OCI-LY7 (cell line): ENCODE measurements at regions not wholly inside any gene's neighbourhood (a gene's known extent, or its start where the extent isn't known, plus 50 kb on each side); places are given as distances from the start of the nearest gene placed in this dataset.

ENCODE experiments used
- BruUV-seq: library from RNA; stranded (reverse); fragments of 400-500 nt; replicated peaks from 2 replicates; lab custom pipeline; 2021; lab: Mats Ljungman, UMichigan
- CTCF ChIA-PET: fragments of 300-600 bp; sonication (Branson Sonifier 250); formaldehyde crosslinking; loops from one replicate; lab custom pipeline; 2022; ENCODE audit warnings: antibody characterized with exemption; ENCODE audit not compliant: unreplicated experiment; lab: Charles Lee
- POLR2A ChIA-PET: fragments of 300-600 bp; sonication (Branson Sonifier 250); formaldehyde crosslinking; loops from one replicate; lab custom pipeline; 2022; ENCODE audit warnings: antibody characterized with exemption; lab: Charles Lee
- DNase-seq: peaks from one replicate; pipeline ENCODE4 v3.0.0-alpha.2; 2015; ENCODE audit warnings: low spot score
- H2AFZ ChIP-seq: fragments of 200-600 bp; sonication (generic), shearing (Covaris generic); 2 replicates; pipeline ENCODE4 v1.6.1; 2014; ENCODE audit warnings: mild to moderate bottlenecking, antibody characterized with exemption, low read length, moderate library complexity
- H3K27ac ChIP-seq: fragments of 200-600 bp; sonication (generic); 2 replicates; pipeline ENCODE4 v1.5.1; 2014; ENCODE audit warnings: mixed run types, low read depth, mild to moderate bottlenecking, moderate library complexity, low read length, inconsistent platforms; ENCODE audit not compliant: poor library complexity, severe bottlenecking
- H3K36me3 ChIP-seq: fragments of 200-600 bp; sonication (generic); 2 replicates; pipeline ENCODE4 v1.6.1; 2014; ENCODE audit warnings: mild to moderate bottlenecking, antibody characterized with exemption, low read length, moderate library complexity, mixed read lengths; ENCODE audit not compliant: insufficient read depth
- H3K4me1 ChIP-seq: fragments of 200-600 bp; sonication (generic); 2 replicates; pipeline ENCODE4 v1.5.1; 2014; ENCODE audit warnings: mild to moderate bottlenecking, low read length; ENCODE audit not compliant: insufficient read depth, poor library complexity, severe bottlenecking
- H3K4me2 ChIP-seq: fragments of 200-600 bp; sonication (generic); 2 replicates; pipeline ENCODE4 v1.6.1; 2014; ENCODE audit warnings: mild to moderate bottlenecking, low read length
- H3K4me3 ChIP-seq: fragments of 200-600 bp; sonication (generic); 2 replicates; pipeline ENCODE4 v1.5.1; 2014; ENCODE audit warnings: mild to moderate bottlenecking, low read depth, low read length; ENCODE audit not compliant: poor library complexity, severe bottlenecking
- H3K79me2 ChIP-seq: fragments of 200-600 bp; sonication (generic); 2 replicates; pipeline ENCODE4 v1.6.1; 2016; ENCODE audit warnings: low read depth, mild to moderate bottlenecking, low read length, moderate library complexity, mixed read lengths; ENCODE audit not compliant: insufficient read depth
- H3K9me2 ChIP-seq: fragments of 200-600 bp; sonication (generic); 2 replicates; pipeline ENCODE4 v1.6.1; 2016; ENCODE audit warnings: mild to moderate bottlenecking, low read length, mixed read lengths; ENCODE audit not compliant: insufficient read depth
- H3K9me3 ChIP-seq: fragments of 200-600 bp; sonication (generic); 2 replicates; pipeline ENCODE4 v1.6.1; 2014; ENCODE audit warnings: mild to moderate bottlenecking, mixed run types, low read length, mixed read lengths
- H4K20me1 ChIP-seq: fragments of 200-600 bp; sonication (generic); 2 replicates; pipeline ENCODE4 v1.6.1; 2014; ENCODE audit warnings: mild to moderate bottlenecking, antibody characterized with exemption, low read length, moderate library complexity, mixed read lengths; ENCODE audit not compliant: insufficient read depth
- CTCF ChIP-seq: fragments of 200-600 bp; sonication (generic); conservative IDR thresholded peaks from 2 replicates; pipeline ENCODE4 v1.5.1; 2014; ENCODE audit warnings: mild to moderate bottlenecking, antibody characterized with exemption, low read length, moderate library complexity, mixed read lengths
- EZH2phosphoT487 ChIP-seq: fragments of 200-600 bp; sonication (generic); IDR thresholded peaks from 2 replicates; pipeline ENCODE4 v1.6.1; 2018; ENCODE audit warnings: low read depth, borderline replicate concordance, mild to moderate bottlenecking, mixed run types, antibody characterized with exemption, low read length, moderate library complexity, mixed read lengths
- intact Hi-C: fragments of 100-400 bp; cut with micrococcal nuclease; formaldehyde crosslinking; loops from one replicate; pipeline ENCODE4 v1.10.0; 2022; ENCODE audit not compliant: unreplicated experiment

- intact Hi-C loops: no loop called here
- no peak overlapping the region for H2AFZ ChIP-seq
- no peaks in the 10 kb centered on the region for H3K4me1 ChIP-seq
- TF ChIP-seq CTCF (no peak), EZH2phosphoT487 (no peak)
- no peak overlapping the region for H3K4me3 ChIP-seq
- CTCF ChIA-PET: no interaction called here
- no peaks in the 10 kb centered on the region for H3K9me2 ChIP-seq
- no peaks in the 10 kb centered on the region for H3K36me3 ChIP-seq
- H3K4me2 ChIP-seq: no peak overlapping the region
- H4K20me1 ChIP-seq: no peaks in the 10 kb centered on the region
- no peak overlapping the region for H3K27ac ChIP-seq
- BruUV-seq: no TSS peak
- POLR2A ChIA-PET: no interaction called here
- H3K9me3 ChIP-seq: no peaks in the 10 kb centered on the region
- no peak for DNase-seq
- H3K79me2 ChIP-seq: no peaks in the 10 kb centered on the region
Observed at GRCh38 chr18:67308819-67309218, 207.7 kb downstream of the DSEL start.

DNA sequence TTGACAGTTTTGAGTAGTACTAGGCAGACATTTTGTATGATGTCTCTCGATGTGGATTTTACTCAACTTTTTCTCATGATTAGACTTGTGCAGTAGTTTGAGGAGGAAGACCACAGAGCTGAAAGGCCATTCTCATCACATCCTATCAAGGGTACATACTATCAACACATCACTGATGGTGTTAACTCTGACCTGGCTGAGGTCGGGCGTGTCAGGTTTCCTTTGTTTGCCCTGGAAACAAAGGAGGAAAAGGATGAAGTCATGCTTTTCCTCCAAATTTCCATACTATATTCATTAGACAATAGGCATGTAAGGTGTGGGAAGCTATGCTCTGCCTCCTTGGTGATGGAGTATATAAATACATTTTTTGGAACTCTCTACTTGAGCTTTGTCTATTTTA is 211.1 kb downstream of the DSEL start:
- intact Hi-C loops: no loop called here
- Histone ChIP-seq H3K4me3 (no peak overlapping the region), H3K27ac (no peak overlapping the region), H3K4me1 (no peaks in the 10 kb centered on the region), H3K9me2 (no peaks in the 10 kb centered on the region), H2AFZ (no peak overlapping the region), H4K20me1 (no peaks in the 10 kb centered on the region), H3K36me3 (no peaks in the 10 kb centered on the region), H3K79me2 (no peaks in the 10 kb centered on the region), H3K9me3 (no peaks in the 10 kb centered on the region), H3K4me2 (no peak overlapping the region)
- no peak for DNase-seq
- TF ChIP-seq CTCF (no peak), EZH2phosphoT487 (no peak)
- ChIA-PET CTCF (no interaction called here), POLR2A (interaction anchor here (0.5 kb wide), 1 partner anchor 99 kb away, joined by 3 read pairs; no protein-coding TSS in a partner anchor)
- no TSS peak for BruUV-seq

GRCh38 chr18:67302043-67302442 is 214.5 kb downstream of the DSEL start:
- intact Hi-C loops: no loop called here
- H4K20me1 ChIP-seq: no peaks in the 10 kb centered on the region
- no peak overlapping the region for H3K4me3 ChIP-seq
- H3K36me3 ChIP-seq: no peaks in the 10 kb centered on the region
- POLR2A ChIA-PET: no interaction called here
- H2AFZ ChIP-seq: no peak overlapping the region
- no peak overlapping the region for H3K4me2 ChIP-seq
- no peak overlapping the region for H3K27ac ChIP-seq
- DNase-seq: no peak
- no peak for TF ChIP-seq CTCF
- no peak for TF ChIP-seq EZH2phosphoT487
- no peaks in the 10 kb centered on the region for H3K9me2 ChIP-seq
- no peaks in the 10 kb centered on the region for H3K4me1 ChIP-seq
- BruUV-seq: no TSS peak
- H3K79me2 ChIP-seq: no peaks in the 10 kb centered on the region
- CTCF ChIA-PET: no interaction called here
- H3K9me3 ChIP-seq: no peaks in the 10 kb centered on the region
